ENCODE measurements at regions not wholly inside any gene's neighbourhood (a gene's known extent, or its start where the extent isn't known, plus 50 kb on each side); places are given as distances from the start of the nearest gene placed in this dataset.

DNA sequence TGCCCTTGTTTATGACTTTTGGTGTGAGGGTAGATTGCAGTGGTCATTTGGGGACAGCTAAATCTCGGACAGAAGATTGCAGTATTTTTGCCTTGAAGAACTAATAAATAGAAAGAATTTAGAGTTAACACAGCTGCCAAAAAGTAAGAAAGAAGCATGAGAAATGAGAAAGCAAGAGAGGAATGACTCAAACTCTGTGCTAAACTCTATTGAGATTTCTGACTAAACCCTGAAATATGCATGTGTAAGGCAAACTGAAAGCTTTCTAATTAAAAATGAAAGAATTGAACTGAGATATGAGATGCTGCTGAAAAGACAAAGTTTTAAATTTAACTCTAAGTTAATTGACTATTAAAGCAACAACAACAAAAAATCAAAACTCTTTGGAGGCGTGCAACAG, 791.3 kb downstream of the RAB28 start:
- DNase-seq (ENCODE audit: low read depth in 1 of 2, low spot score in 2 of 2) (no peak), FAIRE-seq (no peak)
- Histone ChIP-seq H2BK12ac (ENCODE audit: low read depth, low read length) (no peak overlapping the region), H2AFZ (ENCODE audit: low read length) (no peak overlapping the region), H3K9ac (replicated peaks in 1 of 4; ENCODE audit: extremely low read depth in 1 of 4, low read depth in 3 of 4, low read length in 3 of 4) (no peak overlapping the region), H2AK5ac (ENCODE audit: low read depth, low read length) (no peak overlapping the region), H3K27ac (ENCODE audit: low read depth, low read length) (no peak overlapping the region), H4K91ac (replicated peaks; ENCODE audit: insufficient read length, low read length) (no peak overlapping the region), H2BK5ac (ENCODE audit: low read depth, low read length) (no peak overlapping the region), H3K9me3 (ENCODE audit: insufficient read depth in 2 of 2, low read depth in 1 of 2, low read length in 1 of 2) (no peaks in the 10 kb centered on the region), H3K27me3 (replicated peaks in 1 of 4; ENCODE audit: control insufficient read depth in 3 of 4, extremely low read depth in 1 of 4, insufficient read depth in 3 of 4, low read length in 3 of 4) (no peaks in the 10 kb centered on the region), H3K23ac (ENCODE audit: insufficient read length) (no peak overlapping the region), H4K20me1 (replicated peaks in 1 of 2; ENCODE audit: control insufficient read depth in 1 of 2, insufficient read depth in 2 of 2, low read length in 2 of 2) (no peaks in the 10 kb centered on the region), H2BK20ac (ENCODE audit: low read length) (no peak overlapping the region), H3K4ac (replicated peaks; ENCODE audit: insufficient read length, low read depth, low read length) (no peak overlapping the region), H3K36me3 (ENCODE audit: control insufficient read depth in 2 of 4, insufficient read depth in 4 of 4, low read length in 3 of 4) (no peaks in the 10 kb centered on the region), H3K4me2 (ENCODE audit: insufficient read depth in 1 of 2, low read depth in 2 of 2, low read length in 2 of 2) (no peak overlapping the region), H3K23me2 (ENCODE audit: low read depth, low read length) (no peaks in the 10 kb centered on the region), H3K14ac (ENCODE audit: insufficient read length) (no peak overlapping the region), H2BK120ac (replicated peaks; ENCODE audit: low read depth, low read length) (no peak overlapping the region), H3K79me1 (ENCODE audit: low read depth, low read length) (no peaks in the 10 kb centered on the region), H3K56ac (replicated peaks; ENCODE audit: insufficient read length, low read depth, low read length) (no peak overlapping the region), H3K18ac (ENCODE audit: extremely low read depth, low read length) (no peak overlapping the region), H3K79me2 (ENCODE audit: control insufficient read depth in 1 of 2, insufficient read depth in 2 of 2, low read length in 2 of 2) (no peaks in the 10 kb centered on the region), H4K8ac (ENCODE audit: extremely low read depth, insufficient read depth, low read length) (no peak overlapping the region), H3K4me3 (ENCODE audit: extremely low read depth in 1 of 4, insufficient read depth in 2 of 4, low read depth in 3 of 4, low read length in 4 of 4) (no peak overlapping the region), H4K5ac (ENCODE audit: insufficient read length, low read depth, low read length) (no peak overlapping the region), H3K4me1 (replicated peaks in 1 of 4; ENCODE audit: control insufficient read depth in 3 of 4, insufficient read depth in 4 of 4, low read length in 3 of 4) (no peaks in the 10 kb centered on the region), H2BK15ac (ENCODE audit: low read length) (no peak overlapping the region)
- ChIA-PET CTCF (ENCODE audit: partially characterized antibody) (no interaction called here), POLR2A (ENCODE audit: partially characterized antibody) (no interaction called here)
- no peak for TF ChIP-seq SIX5 (IDR thresholded peaks at IDR 0.05; ENCODE audit: low read depth, low read length)
- TF ChIP-seq, protein P1, sequence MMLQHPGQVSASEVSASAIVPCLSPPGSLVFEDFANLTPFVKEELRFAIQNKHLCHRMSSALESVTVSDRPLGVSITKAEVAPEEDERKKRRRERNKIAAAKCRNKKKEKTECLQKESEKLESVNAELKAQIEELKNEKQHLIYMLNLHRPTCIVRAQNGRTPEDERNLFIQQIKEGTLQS (IDR thresholded peaks at IDR 0.05; ENCODE audit: insufficient read depth, low read depth, low read length): no peak
- TF ChIP-seq TEAD4 (IDR thresholded peaks at IDR 0.05; ENCODE audit: low read depth, low read length): no peak
- no peak for TF ChIP-seq NANOG (IDR thresholded peaks at IDR 0.05; ENCODE audit: insufficient read depth, low read depth, low read length, poor library complexity, severe bottlenecking)
- TF ChIP-seq ZNF274 (IDR thresholded peaks at IDR 0.05; ENCODE audit: borderline replicate concordance, extremely low read depth, low read length): no peak
- TF ChIP-seq POU5F1 (IDR thresholded peaks at IDR 0.05; ENCODE audit: low read depth, low read length): no peak
- no peak for TF ChIP-seq KDM4A (IDR thresholded peaks at IDR 0.05; ENCODE audit: low read depth, low read length, severe bottlenecking)
- no peak for TF ChIP-seq KDM5A (IDR thresholded peaks at IDR 0.05; ENCODE audit: low read length)
- TF ChIP-seq FOSL1 (IDR thresholded peaks at IDR 0.05; ENCODE audit: insufficient read depth, low read depth, low read length): no peak
- TF ChIP-seq NRF1 (IDR thresholded peaks at IDR 0.05; ENCODE audit: low read depth, low read length): no peak
- TF ChIP-seq GABPA (IDR thresholded peaks at IDR 0.05; ENCODE audit: borderline replicate concordance, insufficient read depth, low read length): no peak
- WGBS, 2 experiments (ENCODE audit: extremely low coverage in 1 of 2, insufficient coverage in 1 of 2, insufficient read length in 1 of 2, insufficient replicate concordance in 2 of 2, low coverage in 1 of 2, low lambda C conversion rate in 2 of 2, missing lambda C conversion rate in 1 of 2): 90% methylated on average over 2 of the region's 2 CpGs; no CpG with 5 or more reads in 1 of the 2 experiments
